ENCODE measurements at regions not wholly inside any gene's neighbourhood (a gene's known extent, or its start where the extent isn't known, plus 50 kb on each side); places are given as distances from the start of the nearest gene placed in this dataset.

DNA sequence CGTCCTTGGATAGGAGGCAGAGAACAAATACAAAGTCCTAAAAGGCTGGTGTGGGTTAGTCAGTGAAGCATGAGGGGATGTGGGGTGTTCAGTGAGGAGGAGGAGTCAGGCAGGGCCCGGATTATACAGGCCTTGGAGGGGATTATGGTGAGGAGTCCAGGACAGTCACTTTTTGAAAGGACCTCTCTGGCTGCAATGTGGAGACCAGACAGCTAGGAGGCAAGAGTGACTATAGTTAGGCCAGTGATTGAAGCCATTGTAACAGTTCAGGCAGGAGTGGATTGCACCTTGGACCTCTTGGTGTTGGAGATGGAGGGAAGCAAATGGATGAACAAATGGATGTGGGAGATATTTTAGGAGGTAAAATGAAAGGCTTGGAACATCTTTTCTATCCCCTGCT is 115.8 kb downstream of the C1orf94 start:
- Histone ChIP-seq H3K9me3 (replicated peaks) (no peaks in the 10 kb centered on the region), H3K27ac (replicated peaks) (no peak overlapping the region), H3K4me3 (no peak overlapping the region), H3K4me1 (no peaks in the 10 kb centered on the region), H3K27me3 (ENCODE audit: low read depth) (peaks cover 38% of the 10 kb centered on the region), H3K36me3 (no peaks in the 10 kb centered on the region)
- TF ChIP-seq CTCF (IDR thresholded peaks at IDR 0.05; ENCODE audit: borderline replicate concordance): no peak
- intact Hi-C loops (cut with micrococcal nuclease): no loop called here
- no peak for DNase-seq

DNA sequence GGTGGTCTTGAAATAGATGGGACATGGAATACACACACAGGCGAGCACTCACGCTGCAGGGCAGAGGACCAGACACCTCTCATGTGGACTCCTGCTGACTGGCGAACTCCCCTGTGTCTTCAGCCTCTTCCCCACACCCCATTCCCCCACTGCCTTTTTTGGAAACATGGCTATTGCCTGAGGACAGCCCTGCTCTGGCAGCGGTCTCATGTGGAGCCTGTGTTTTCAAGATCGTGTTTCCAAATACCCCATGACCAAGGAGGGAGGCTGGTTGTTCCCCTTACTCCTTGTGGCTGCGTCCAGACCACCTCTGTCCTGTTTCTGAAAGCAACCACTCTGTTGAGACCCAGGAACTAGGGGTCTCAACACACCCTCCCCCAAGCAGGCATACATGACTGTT is 119.4 kb downstream of the C1orf94 start:
- Histone ChIP-seq H3K27me3 (ENCODE audit: low read depth) (peaks cover 19% of the 10 kb centered on the region), H3K4me1 (no peaks in the 10 kb centered on the region), H3K9me3 (replicated peaks) (peaks cover 2% of the 10 kb centered on the region), H3K27ac (replicated peaks) (no peak overlapping the region), H3K4me3 (no peak overlapping the region), H3K36me3 (no peaks in the 10 kb centered on the region)
- intact Hi-C loops (cut with micrococcal nuclease): no loop called here
- DNase-seq: no peak
- TF ChIP-seq CTCF (IDR thresholded peaks at IDR 0.05; ENCODE audit: borderline replicate concordance): no peak

- Histone ChIP-seq H3K4me3 (no peak overlapping the region), H3K9me3 (replicated peaks) (peaks cover 31% of the 10 kb centered on the region), H3K27me3 (ENCODE audit: low read depth) (peaks cover 11% of the 10 kb centered on the region), H3K36me3 (no peaks in the 10 kb centered on the region), H3K27ac (replicated peaks) (no peak overlapping the region), H3K4me1 (no peaks in the 10 kb centered on the region)
- TF ChIP-seq CTCF (IDR thresholded peaks at IDR 0.05; ENCODE audit: borderline replicate concordance): no peak
- intact Hi-C loops (cut with micrococcal nuclease): no loop called here
- DNase-seq: no peak
These were observed 126.1 kb downstream of the C1orf94 start for GRCh38 chr1:34302798-34303197.

- TF ChIP-seq CTCF (IDR thresholded peaks at IDR 0.05; ENCODE audit: borderline replicate concordance): no peak
- no peak overlapping the region for H3K4me3 ChIP-seq
- intact Hi-C loops (cut with micrococcal nuclease): no loop called here
- H3K9me3 ChIP-seq (replicated peaks): peaks cover 31% of the 10 kb centered on the region
- H3K36me3 ChIP-seq: no peaks in the 10 kb centered on the region
- H3K27ac ChIP-seq (replicated peaks): no peak overlapping the region
- no peaks in the 10 kb centered on the region for H3K4me1 ChIP-seq
- no peak for DNase-seq
- H3K27me3 ChIP-seq (ENCODE audit: low read depth): peaks cover 11% of the 10 kb centered on the region
These were observed 126.5 kb downstream of the C1orf94 start for GRCh38 chr1:34303218-34303617.

- peaks cover 11% of the 10 kb centered on the region for H3K27me3 ChIP-seq (ENCODE audit: low read depth)
- DNase-seq: no peak
- no peak overlapping the region for H3K4me3 ChIP-seq
- H3K4me1 ChIP-seq: no peaks in the 10 kb centered on the region
- H3K36me3 ChIP-seq: no peaks in the 10 kb centered on the region
- intact Hi-C loops (cut with micrococcal nuclease): no loop called here
- H3K27ac ChIP-seq (replicated peaks): no peak overlapping the region
- TF ChIP-seq CTCF (IDR thresholded peaks at IDR 0.05; ENCODE audit: borderline replicate concordance): no peak
- peaks cover 38% of the 10 kb centered on the region for H3K9me3 ChIP-seq (replicated peaks)
These were observed 129.9 kb downstream of the C1orf94 start for GRCh38 chr1:34306568-34306967.

GRCh38 chr1:34312359-34312758 is 135.7 kb downstream of the C1orf94 start:
- Histone ChIP-seq H3K9me3 (replicated peaks) (peaks cover 45% of the 10 kb centered on the region), H3K36me3 (no peaks in the 10 kb centered on the region), H3K27ac (replicated peaks) (no peak overlapping the region), H3K4me3 (no peak overlapping the region), H3K4me1 (no peaks in the 10 kb centered on the region), H3K27me3 (ENCODE audit: low read depth) (no peaks in the 10 kb centered on the region)
- intact Hi-C loops (cut with micrococcal nuclease): no loop called here
- TF ChIP-seq CTCF (IDR thresholded peaks at IDR 0.05; ENCODE audit: borderline replicate concordance): no peak
- DNase-seq: no peak

Measured in left ventricle myocardium inferior (tissue), 1 donor.